Natural killer cell (primary cell): ENCODE measurements at regions not wholly inside any gene's neighbourhood (a gene's known extent, or its start where the extent isn't known, plus 50 kb on each side); places are given as distances from the start of the nearest gene placed in this dataset.

Source experiments
- ATAC-seq, 3 donors: fragments of 150-1000 bp in 2 of 3; fragments of 200-7000 bp in 1 of 3; cut with Tn5 transposase; 1 replicate in 1 of 3; 2 replicates in 2 of 3; pipeline ENCODE4 v1.10.0; 2021; ENCODE audit warnings: mild to moderate bottlenecking in 2 of 3, moderate library complexity in 2 of 3
- DNase-seq, 2 donors: peaks; one replicate each; pipeline versions ENCODE4 v3.0.0 to v3.0.0-alpha.2; 2013 to 2021; ENCODE audit warnings: mixed read lengths in 1 of 2
- H3K27ac ChIP-seq: one replicate; pipeline ENCODE4 v1.5.1; 2013; ENCODE audit warnings: mild to moderate bottlenecking, low read length
- H3K27me3 ChIP-seq: one replicate; pipeline ENCODE4 v1.6.1; 2013; ENCODE audit warnings: low read length; ENCODE audit not compliant: control insufficient read depth, insufficient read depth
- H3K36me3 ChIP-seq: one replicate; pipeline ENCODE4 v1.6.1; 2013; ENCODE audit warnings: low read length; ENCODE audit not compliant: control insufficient read depth, insufficient read depth
- H3K4me1 ChIP-seq: one replicate; pipeline ENCODE4 v1.6.1; 2013; ENCODE audit warnings: low read length; ENCODE audit not compliant: control insufficient read depth, insufficient read depth
- H3K4me3 ChIP-seq: one replicate; pipeline ENCODE4 v1.5.1; 2013; ENCODE audit warnings: low read length
- H3K9me3 ChIP-seq: one replicate; pipeline ENCODE4 v1.6.1; 2013; ENCODE audit warnings: low read length; ENCODE audit not compliant: control insufficient read depth, insufficient read depth
- H3K27ac Mint-ChIP-seq, 2 donors: one replicate each; pipeline ENCODE4 v1.8.0; 2022; ENCODE audit warnings: mild to moderate bottlenecking in 2 of 2, mixed read lengths in 2 of 2, moderate library complexity in 1 of 2
- H3K27me3 Mint-ChIP-seq, 2 donors: one replicate each; pipeline ENCODE4 v1.8.0; 2022; ENCODE audit warnings: low read depth in 2 of 2, mixed read lengths in 2 of 2
- H3K36me3 Mint-ChIP-seq: one replicate; pipeline ENCODE4 v1.8.0; 2022; ENCODE audit warnings: mixed read lengths
- H3K4me1 Mint-ChIP-seq, 2 donors: one replicate each; pipeline ENCODE4 v1.8.0; 2022; ENCODE audit warnings: mixed read lengths in 2 of 2
- H3K4me3 Mint-ChIP-seq: one replicate; pipeline ENCODE4 v1.8.0; 2022; ENCODE audit warnings: mild to moderate bottlenecking, moderate library complexity, mixed read lengths
- H3K9me3 Mint-ChIP-seq, 2 donors: one replicate each; pipeline ENCODE4 v1.8.0; 2022; ENCODE audit warnings: mixed read lengths in 2 of 2
- CTCF ChIP-seq: fragments of 200-600 bp; IDR thresholded peaks from one replicate; pipeline ENCODE4 v1.8.0; 2022; ENCODE audit warnings: antibody characterized with exemption
- WGBS: methylation state at CpG from one replicate; pipeline ENCODE4 v1.1.7; 2013; ENCODE audit warnings: missing lambda C conversion rate; ENCODE audit not compliant: insufficient coverage; 5-methylcytosine and 5-hydroxymethylcytosine counted together
- intact Hi-C: fragments of 100-400 bp; cut with micrococcal nuclease; formaldehyde crosslinking; loops from one replicate; pipeline ENCODE4 v1.14.2; 2022

DNA sequence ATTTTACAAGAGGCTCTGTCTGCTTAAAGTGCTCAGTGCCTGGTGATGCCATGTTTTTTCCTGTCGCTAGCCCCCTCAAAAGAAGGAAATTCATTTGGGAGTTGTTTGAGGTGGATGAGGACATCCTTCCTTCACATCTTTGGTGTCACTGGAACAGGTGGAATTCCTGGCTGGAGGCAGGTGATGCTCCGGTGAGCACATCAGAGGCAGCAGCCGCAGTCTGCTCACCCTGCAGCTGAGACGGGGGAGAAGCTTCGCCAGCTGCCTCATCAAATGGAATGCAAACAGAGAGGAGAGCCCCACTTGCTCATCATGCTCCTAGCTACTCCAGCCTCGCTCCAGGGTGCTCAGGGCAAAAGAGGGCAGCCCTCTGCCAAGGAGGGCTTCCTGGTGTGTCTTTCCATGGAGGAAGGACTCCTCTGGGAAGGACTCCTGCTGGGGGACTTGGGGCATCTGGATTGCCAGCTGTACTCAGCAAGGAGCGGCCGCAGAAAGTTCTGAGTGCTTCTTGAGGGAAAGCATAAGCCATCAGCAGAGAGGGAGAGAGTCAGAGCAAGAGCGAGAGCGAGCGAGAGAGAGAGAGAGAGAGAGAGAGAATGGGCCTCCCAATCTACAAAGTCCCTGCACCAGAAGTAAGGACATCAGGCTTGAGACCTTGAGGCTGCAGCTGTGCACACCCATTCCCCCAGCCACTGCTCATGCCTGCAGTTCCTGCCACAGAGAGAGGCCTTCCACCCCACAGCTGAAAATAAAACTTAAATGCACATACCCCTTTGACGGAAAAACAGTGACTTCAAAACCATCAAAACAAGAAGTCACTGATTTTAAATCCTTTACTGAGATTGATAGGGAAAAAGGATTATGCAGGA, 74.3 kb upstream of the UBL3 start:
- Mint-ChIP-seq H3K9me3 (no peaks in the 10 kb centered on the region), H3K4me1 (peaks cover 8 to 16% of the 10 kb centered on the region in 2 donors), H3K27ac (peak overlapping the region in 1 of 2 donors; percentile 16), H3K27me3 (peaks cover 5 to 8% of the 10 kb centered on the region in 2 donors), H3K4me3 (no peak overlapping the region), H3K36me3 (no peaks in the 10 kb centered on the region)
- H3K4me1 ChIP-seq, result peaks cover 4% of the 10 kb centered on the region
- no peaks in the 10 kb centered on the region for H3K27me3 ChIP-seq
- no peaks in the 10 kb centered on the region for H3K36me3 ChIP-seq
- no peak overlapping the region for H3K27ac ChIP-seq
- WGBS, result 94% methylated on average over 11 of the region's 12 CpGs
- peak; percentile 55 for TF ChIP-seq CTCF
- ATAC-seq, result no peak
- no peak for DNase-seq
- H3K4me3 ChIP-seq, result no peak overlapping the region
- intact Hi-C loops, result loop anchor here (1.0 to 10.0 kb wide), 3 partner anchors 77 to 190 kb away; no protein-coding TSS in a partner anchor
- no peaks in the 10 kb centered on the region for H3K9me3 ChIP-seq

GRCh38 chr13:29923554-29924481, 73.4 kb upstream of the UBL3 start:
- intact Hi-C loops, result loop anchor here (1.0 to 10.0 kb wide), 3 partner anchors 77 to 191 kb away; no protein-coding TSS in a partner anchor
- no peak overlapping the region for H3K27ac ChIP-seq

DNA sequence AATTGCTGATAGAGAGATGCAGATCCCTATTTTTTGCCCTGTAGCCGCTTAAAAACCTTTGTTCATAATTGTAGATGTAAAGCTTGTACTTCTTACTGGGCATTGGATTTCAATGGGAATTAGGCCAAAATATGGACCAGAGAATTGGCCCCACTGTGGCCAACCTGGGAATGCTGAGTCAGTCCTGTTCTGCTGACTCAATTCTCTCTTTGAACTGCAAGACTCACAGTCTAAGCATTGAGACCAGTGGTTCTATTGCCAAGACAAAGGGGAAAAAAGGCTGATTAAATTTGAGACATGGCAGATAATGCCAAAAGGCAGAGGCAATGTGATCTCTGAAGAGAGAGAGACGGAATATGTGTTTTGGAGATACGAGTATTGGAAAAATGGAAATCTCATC, 72.5 kb upstream of the UBL3 start:
- no peak overlapping the region for H3K4me3 Mint-ChIP-seq
- intact Hi-C loops, result loop anchor here (5.0 to 10.0 kb wide), 2 partner anchors 76 to 192 kb away; no protein-coding TSS in a partner anchor

More at GRCh38 chr13:29923554-29924481, 73.4 kb upstream of the UBL3 start:
- Mint-ChIP-seq H3K4me3 (no peak overlapping the region), H3K4me1 (peaks cover 11 to 21% of the 10 kb centered on the region in 2 donors), H3K9me3 (no peaks in the 10 kb centered on the region), H3K27me3 (peaks cover under 1 to 3% of the 10 kb centered on the region in 2 donors), H3K27ac (peak overlapping the region in 1 of 2 donors; percentile 16), H3K36me3 (no peaks in the 10 kb centered on the region)
- H3K4me3 ChIP-seq, result no peak overlapping the region
- peak; percentile 68 to 89 (median 85) for ATAC-seq
- peak; percentile 92 for TF ChIP-seq CTCF
- H3K9me3 ChIP-seq, result no peaks in the 10 kb centered on the region
- no peaks in the 10 kb centered on the region for H3K27me3 ChIP-seq
- no peaks in the 10 kb centered on the region for H3K36me3 ChIP-seq
- WGBS, result 56% methylated on average over 12 of the region's 12 CpGs
- peaks cover 4% of the 10 kb centered on the region for H3K4me1 ChIP-seq
- peak; percentile 62 to 73 for DNase-seq

More for the DNA sequence above, 72.5 kb upstream of the UBL3 start:
- Mint-ChIP-seq H3K9me3 (no peaks in the 10 kb centered on the region), H3K36me3 (no peaks in the 10 kb centered on the region), H3K27me3 (peaks cover 3 to 7% of the 10 kb centered on the region in 2 donors), H3K27ac (no peak overlapping the region), H3K4me1 (peaks cover 17 to 26% of the 10 kb centered on the region in 2 donors)
- TF ChIP-seq CTCF, result no peak
- H3K27me3 ChIP-seq, result no peaks in the 10 kb centered on the region
- 92% methylated on average over 2 of the region's 3 CpGs for WGBS
- no peaks in the 10 kb centered on the region for H3K9me3 ChIP-seq
- H3K4me3 ChIP-seq, result no peak overlapping the region
- no peak for DNase-seq
- H3K36me3 ChIP-seq, result no peaks in the 10 kb centered on the region
- ATAC-seq, result no peak
- no peak overlapping the region for H3K27ac ChIP-seq
- peaks cover 4% of the 10 kb centered on the region for H3K4me1 ChIP-seq
